ENCODE measurements at regions not wholly inside any gene's neighbourhood (a gene's known extent, or its start where the extent isn't known, plus 50 kb on each side); places are given as distances from the start of the nearest gene placed in this dataset.

GRCh38 chr3:152891678-152892077, 56.7 kb downstream of the P2RY1 start:
- CTCF ChIA-PET: no interaction called here

GRCh38 chr3:152892446-152892845, 57.5 kb downstream of the P2RY1 start:
- Histone ChIP-seq H3K4me3 (no peak overlapping the region), H3K9me3 (no peaks in the 10 kb centered on the region), H3K4me1 (no peaks in the 10 kb centered on the region), H3K27ac (no peak overlapping the region), H3K4me2 (no peak overlapping the region)
- DNase-seq (ENCODE audit: low read depth in 1 of 2, low spot score in 1 of 2) (no peak), ATAC-seq (no peak), FAIRE-seq (no peak)
- TF ChIP-seq RFX5 (IDR thresholded peaks at IDR 0.05) (no peak), ZFP36 (IDR thresholded peaks at IDR 0.05; ENCODE audit: borderline replicate concordance, partially characterized antibody) (no peak), HEYL (CRISPR knock-in tag; IDR thresholded peaks at IDR 0.05) (no peak), HOXB5 (CRISPR knock-in tag; IDR thresholded peaks at IDR 0.05) (no peak), ZC3H11A (IDR thresholded peaks at IDR 0.05) (no peak)
- POLR2A ChIA-PET: no interaction called here
- CTCF ChIA-PET: no interaction called here

More at GRCh38 chr3:152891678-152892077, 56.7 kb downstream of the P2RY1 start:
- no peak overlapping the region for H3K27ac ChIP-seq
- TF ChIP-seq SMC3 (IDR thresholded peaks at IDR 0.05): no peak
- no peak for TF ChIP-seq CEBPB (IDR thresholded peaks at IDR 0.05)
- TF ChIP-seq HOXB13 (CRISPR knock-in tag; IDR thresholded peaks at IDR 0.05; ENCODE audit: low read depth): no peak
- no peak for TF ChIP-seq JUN (IDR thresholded peaks at IDR 0.05)
- no peak for TF ChIP-seq ELK1 (IDR thresholded peaks at IDR 0.05; ENCODE audit: low read depth, low read length)
- TF ChIP-seq GATA3 (IDR thresholded peaks at IDR 0.05; ENCODE audit: borderline replicate concordance): no peak
- no peak for TF ChIP-seq HMGXB4 (CRISPR knock-in tag; IDR thresholded peaks at IDR 0.05; ENCODE audit: borderline replicate concordance)
- no peak for TF ChIP-seq POLR2A (IDR thresholded peaks at IDR 0.05; ENCODE audit: low read length)
- no peak for TF ChIP-seq CBX8 (IDR thresholded peaks at IDR 0.05)
- no peak for TF ChIP-seq POLR2AphosphoS2 (conservative IDR thresholded peaks at IDR 0.05; ENCODE audit: low read length)
- no peak for TF ChIP-seq RNF2 (IDR thresholded peaks at IDR 0.05; ENCODE audit: borderline replicate concordance, low read depth)
- TF ChIP-seq HES2 (IDR thresholded peaks at IDR 0.05): no peak
- no peak for TF ChIP-seq NFE2L2 (conservative IDR thresholded peaks at IDR 0.05; ENCODE audit: low read length)
- no peak for TF ChIP-seq CBX2 (IDR thresholded peaks at IDR 0.05; ENCODE audit: borderline replicate concordance, low read depth)
- no peak for TF ChIP-seq ATOH8 (CRISPR knock-in tag; IDR thresholded peaks at IDR 0.05; ENCODE audit: low read depth)
- TF ChIP-seq MYC (IDR thresholded peaks at IDR 0.05; ENCODE audit: borderline replicate concordance, low read length): no peak
- DNase-seq (ENCODE audit: low read depth in 1 of 2, low spot score in 1 of 2) (no peak), FAIRE-seq (no peak), ATAC-seq (no peak)
- POLR2A ChIA-PET: no interaction called here
- 6% methylated on average over 1 of the region's 1 CpG for WGBS (ENCODE audit: missing lambda C conversion rate)
- H3K9me3 ChIP-seq: no peaks in the 10 kb centered on the region
- H3K4me1 ChIP-seq: no peaks in the 10 kb centered on the region
- no peak overlapping the region for H3K4me2 ChIP-seq
- no peak overlapping the region for H3K4me3 ChIP-seq

- Histone ChIP-seq H3K4me1 (no peaks in the 10 kb centered on the region), H3K4me2 (no peak overlapping the region), H3K27ac (no peak overlapping the region), H3K9me3 (no peaks in the 10 kb centered on the region), H3K4me3 (no peak overlapping the region)
- DNase-seq (ENCODE audit: low read depth in 1 of 2, low spot score in 1 of 2) (no peak), ATAC-seq (no peak), FAIRE-seq (no peak)
- ChIA-PET CTCF (no interaction called here), POLR2A (no interaction called here)
- WGBS (ENCODE audit: missing lambda C conversion rate): 31% methylated on average over 3 of the region's 3 CpGs
- no peak for TF ChIP-seq HDAC2 (IDR thresholded peaks at IDR 0.05)
- no peak for TF ChIP-seq BHLHE40 (IDR thresholded peaks at IDR 0.05; ENCODE audit: low read depth, low read length)
- TF ChIP-seq HOXB5 (CRISPR knock-in tag; IDR thresholded peaks at IDR 0.05): no peak
- no peak for TF ChIP-seq MAX (IDR thresholded peaks at IDR 0.05)
- TF ChIP-seq RCOR1 (IDR thresholded peaks at IDR 0.05; ENCODE audit: low read depth, low read length): no peak
- TF ChIP-seq CBX2 (IDR thresholded peaks at IDR 0.05; ENCODE audit: borderline replicate concordance, low read depth): no peak
- no peak for TF ChIP-seq EHF (CRISPR knock-in tag; IDR thresholded peaks at IDR 0.05)
- TF ChIP-seq CEBPB (IDR thresholded peaks at IDR 0.05): no peak
- no peak for TF ChIP-seq MAFK (IDR thresholded peaks at IDR 0.05; ENCODE audit: partially characterized antibody)
- TF ChIP-seq ZFP36 (IDR thresholded peaks at IDR 0.05; ENCODE audit: borderline replicate concordance, partially characterized antibody): no peak
- no peak for TF ChIP-seq EHMT2 (IDR thresholded peaks at IDR 0.05; ENCODE audit: low read depth)
- TF ChIP-seq CTCF (IDR thresholded peaks at IDR 0.05): no peak
- no peak for TF ChIP-seq POLR2A (IDR thresholded peaks at IDR 0.05; ENCODE audit: low read length)
- no peak for TF ChIP-seq CBX8 (IDR thresholded peaks at IDR 0.05)
- no peak for TF ChIP-seq MAZ (IDR thresholded peaks at IDR 0.05; ENCODE audit: borderline replicate concordance, low read depth, low read length)
- no peak for TF ChIP-seq ZC3H11A (IDR thresholded peaks at IDR 0.05)
- TF ChIP-seq POLR2AphosphoS2 (conservative IDR thresholded peaks at IDR 0.05; ENCODE audit: low read length): no peak
These were observed 58.7 kb downstream of the P2RY1 start for GRCh38 chr3:152893647-152894046.
